Tibial nerve (tissue), 4 donors: ENCODE measurements at regions not wholly inside any gene's neighbourhood (a gene's known extent, or its start where the extent isn't known, plus 50 kb on each side); places are given as distances from the start of the nearest gene placed in this dataset.

ENCODE experiments used
- EP300 ChIP-seq, 2 donors: sonication (generic); formaldehyde crosslinking; IDR thresholded peaks; one replicate each; pipeline ENCODE4 v1.6.1; 2017; ENCODE audit warnings: antibody characterized with exemption in 2 of 2, mild to moderate bottlenecking in 1 of 2
- TF ChIP-seq, protein P1 (sequence below), 5 experiments: fragments of 200-600 bp in 3 of 5; fragments of 450-650 bp in 2 of 5; sonication (generic) in 3 of 5; IDR thresholded peaks; one replicate each; pipeline ENCODE4 v1.5.1; 2016 to 2019; ENCODE audit warnings: antibody characterized with exemption in 5 of 5, mild to moderate bottlenecking in 3 of 5, moderate library complexity in 2 of 5

DNA sequence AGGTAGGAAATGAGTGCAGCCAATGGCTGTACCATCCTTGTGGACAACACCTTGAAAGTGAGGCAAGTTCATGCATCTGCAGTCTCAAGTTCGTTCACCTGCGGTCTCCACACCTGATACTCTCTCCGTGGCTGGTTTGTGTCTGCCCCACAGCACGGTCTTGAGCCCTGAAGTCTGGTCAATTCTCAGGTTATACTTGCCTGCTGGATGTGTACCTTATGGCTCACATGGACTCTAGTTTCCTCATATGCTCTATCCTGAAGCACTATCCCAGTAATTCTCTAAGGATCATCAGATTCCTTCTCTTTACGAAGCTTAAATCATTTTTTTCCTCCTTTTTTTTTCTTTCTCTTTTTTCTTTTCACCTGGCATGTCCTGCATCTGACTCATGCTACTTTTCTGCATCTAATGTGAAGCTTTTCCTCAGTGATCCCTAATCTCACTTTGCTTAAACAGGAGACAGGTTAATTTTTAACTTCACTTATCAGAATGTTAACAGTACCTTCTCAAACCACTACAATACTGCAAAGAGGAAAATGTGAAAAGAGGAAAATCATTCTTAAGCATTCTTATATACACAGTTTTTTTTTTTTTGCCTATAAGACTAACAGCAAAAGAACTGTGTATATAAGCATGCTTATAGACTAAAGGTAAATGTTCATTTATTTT lies 511.2 kb downstream of the SOX11 start:
- TF ChIP-seq, protein P1, sequence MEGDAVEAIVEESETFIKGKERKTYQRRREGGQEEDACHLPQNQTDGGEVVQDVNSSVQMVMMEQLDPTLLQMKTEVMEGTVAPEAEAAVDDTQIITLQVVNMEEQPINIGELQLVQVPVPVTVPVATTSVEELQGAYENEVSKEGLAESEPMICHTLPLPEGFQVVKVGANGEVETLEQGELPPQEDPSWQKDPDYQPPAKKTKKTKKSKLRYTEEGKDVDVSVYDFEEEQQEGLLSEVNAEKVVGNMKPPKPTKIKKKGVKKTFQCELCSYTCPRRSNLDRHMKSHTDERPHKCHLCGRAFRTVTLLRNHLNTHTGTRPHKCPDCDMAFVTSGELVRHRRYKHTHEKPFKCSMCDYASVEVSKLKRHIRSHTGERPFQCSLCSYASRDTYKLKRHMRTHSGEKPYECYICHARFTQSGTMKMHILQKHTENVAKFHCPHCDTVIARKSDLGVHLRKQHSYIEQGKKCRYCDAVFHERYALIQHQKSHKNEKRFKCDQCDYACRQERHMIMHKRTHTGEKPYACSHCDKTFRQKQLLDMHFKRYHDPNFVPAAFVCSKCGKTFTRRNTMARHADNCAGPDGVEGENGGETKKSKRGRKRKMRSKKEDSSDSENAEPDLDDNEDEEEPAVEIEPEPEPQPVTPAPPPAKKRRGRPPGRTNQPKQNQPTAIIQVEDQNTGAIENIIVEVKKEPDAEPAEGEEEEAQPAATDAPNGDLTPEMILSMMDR (IDR thresholded peaks at IDR 0.05), result no peak
- no peak for TF ChIP-seq EP300 (IDR thresholded peaks at IDR 0.05)
